ENCODE measurements at regions not wholly inside any gene's neighbourhood (a gene's known extent, or its start where the extent isn't known, plus 50 kb on each side); places are given as distances from the start of the nearest gene placed in this dataset.

GRCh38 chr5:24389968-24390367 lies 254.8 kb downstream of the CDH10 start:
- Histone ChIP-seq H3K4me1 (ENCODE audit: control insufficient read depth in 5 of 5, insufficient read depth in 5 of 5, low read length in 5 of 5) (no peaks in the 10 kb centered on the region), H3K36me3 (ENCODE audit: control insufficient read depth in 4 of 4, insufficient read depth in 4 of 4, low read length in 4 of 4) (no peaks in the 10 kb centered on the region), H3K27me3 (ENCODE audit: control insufficient read depth in 3 of 3, insufficient read depth in 3 of 3, low read length in 2 of 3) (no peaks in the 10 kb centered on the region), H3K9ac (ENCODE audit: insufficient read depth in 1 of 2, low read length in 2 of 2) (no peak overlapping the region), H3K4me3 (no peak overlapping the region), H3K27ac (ENCODE audit: low read depth in 1 of 2, low read length in 1 of 2) (no peak overlapping the region), H3K9me3 (ENCODE audit: control insufficient read depth in 4 of 4, insufficient read depth in 3 of 4, low read length in 3 of 4) (peaks cover 0 to 5% (median 2%) of the 10 kb centered on the region in 4 donors)
- TF ChIP-seq, protein P1, sequence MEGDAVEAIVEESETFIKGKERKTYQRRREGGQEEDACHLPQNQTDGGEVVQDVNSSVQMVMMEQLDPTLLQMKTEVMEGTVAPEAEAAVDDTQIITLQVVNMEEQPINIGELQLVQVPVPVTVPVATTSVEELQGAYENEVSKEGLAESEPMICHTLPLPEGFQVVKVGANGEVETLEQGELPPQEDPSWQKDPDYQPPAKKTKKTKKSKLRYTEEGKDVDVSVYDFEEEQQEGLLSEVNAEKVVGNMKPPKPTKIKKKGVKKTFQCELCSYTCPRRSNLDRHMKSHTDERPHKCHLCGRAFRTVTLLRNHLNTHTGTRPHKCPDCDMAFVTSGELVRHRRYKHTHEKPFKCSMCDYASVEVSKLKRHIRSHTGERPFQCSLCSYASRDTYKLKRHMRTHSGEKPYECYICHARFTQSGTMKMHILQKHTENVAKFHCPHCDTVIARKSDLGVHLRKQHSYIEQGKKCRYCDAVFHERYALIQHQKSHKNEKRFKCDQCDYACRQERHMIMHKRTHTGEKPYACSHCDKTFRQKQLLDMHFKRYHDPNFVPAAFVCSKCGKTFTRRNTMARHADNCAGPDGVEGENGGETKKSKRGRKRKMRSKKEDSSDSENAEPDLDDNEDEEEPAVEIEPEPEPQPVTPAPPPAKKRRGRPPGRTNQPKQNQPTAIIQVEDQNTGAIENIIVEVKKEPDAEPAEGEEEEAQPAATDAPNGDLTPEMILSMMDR (IDR thresholded peaks at IDR 0.05; ENCODE audit: control extremely low read depth, extremely low read depth) = no peak
- ATAC-seq (ENCODE audit: insufficient read depth, low FRiP score) (no peak), DNase-seq (no peak)
- 91 to 98% methylated on average over 4 of the region's 4 CpGs for WGBS, 2 donors

DNA sequence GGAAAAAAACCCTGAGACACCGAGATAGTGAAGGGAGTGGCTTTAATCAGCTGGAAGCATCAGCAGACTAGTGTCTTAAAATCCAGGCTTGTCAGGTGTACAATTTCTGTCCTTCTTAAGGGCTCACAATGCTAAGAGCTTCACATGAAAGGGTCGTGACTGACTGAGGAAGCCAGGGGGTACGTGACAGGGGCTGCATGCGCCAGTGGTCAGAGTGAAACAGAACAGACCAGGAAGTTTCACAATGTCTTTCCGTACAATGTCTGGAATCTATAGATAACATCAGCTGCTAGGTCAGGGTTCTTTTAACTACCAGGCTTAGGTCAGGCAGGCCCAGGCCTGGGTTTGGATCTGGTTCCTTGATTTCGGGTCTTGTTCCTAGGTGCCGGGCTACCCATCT lies 253.0 kb downstream of the CDH10 start:
- no peak overlapping the region for H3K4me3 ChIP-seq
- ATAC-seq (ENCODE audit: insufficient read depth, low FRiP score) = no peak
- H3K27ac ChIP-seq (ENCODE audit: low read depth in 1 of 2, low read length in 1 of 2) = no peak overlapping the region

GRCh38 chr5:24397601-24398000 lies 247.2 kb downstream of the CDH10 start:
- H3K9ac ChIP-seq (ENCODE audit: insufficient read depth in 1 of 2, low read length in 2 of 2) = no peak overlapping the region
- H3K4me1 ChIP-seq (ENCODE audit: control insufficient read depth in 5 of 5, insufficient read depth in 5 of 5, low read length in 5 of 5) = no peaks in the 10 kb centered on the region
- WGBS, 2 donors = 87% methylated on average over 6 of the region's 6 CpGs
- no peak for DNase-seq
- no peak for ATAC-seq (ENCODE audit: insufficient read depth, low FRiP score)
- H3K9me3 ChIP-seq (ENCODE audit: control insufficient read depth in 4 of 4, insufficient read depth in 3 of 4, low read length in 3 of 4) = peaks cover 0 to 8% (median 3%) of the 10 kb centered on the region in 4 donors
- TF ChIP-seq, protein P1 (IDR thresholded peaks at IDR 0.05; ENCODE audit: control extremely low read depth, extremely low read depth) = no peak
- no peaks in the 10 kb centered on the region for H3K36me3 ChIP-seq (ENCODE audit: control insufficient read depth in 4 of 4, insufficient read depth in 4 of 4, low read length in 4 of 4)
- H3K4me3 ChIP-seq = no peak overlapping the region
- no peak overlapping the region for H3K27ac ChIP-seq (ENCODE audit: low read depth in 1 of 2, low read length in 1 of 2)
- no peaks in the 10 kb centered on the region for H3K27me3 ChIP-seq (ENCODE audit: control insufficient read depth in 3 of 3, insufficient read depth in 3 of 3, low read length in 2 of 3)

More for the DNA sequence above, 253.0 kb downstream of the CDH10 start:
- Histone ChIP-seq H3K36me3 (ENCODE audit: control insufficient read depth in 4 of 4, insufficient read depth in 4 of 4, low read length in 4 of 4) (no peaks in the 10 kb centered on the region), H3K9me3 (ENCODE audit: control insufficient read depth in 4 of 4, insufficient read depth in 3 of 4, low read length in 3 of 4) (peaks cover 0 to 5% (median 2%) of the 10 kb centered on the region in 4 donors), H3K9ac (ENCODE audit: insufficient read depth in 1 of 2, low read length in 2 of 2) (no peak overlapping the region), H3K27me3 (ENCODE audit: control insufficient read depth in 3 of 3, insufficient read depth in 3 of 3, low read length in 2 of 3) (no peaks in the 10 kb centered on the region), H3K4me1 (ENCODE audit: control insufficient read depth in 5 of 5, insufficient read depth in 5 of 5, low read length in 5 of 5) (no peaks in the 10 kb centered on the region)
- no peak for DNase-seq
- 61 to 71% methylated on average over 7 of the region's 7 CpGs for WGBS, 2 donors
- TF ChIP-seq, protein P1 (IDR thresholded peaks at IDR 0.05; ENCODE audit: control extremely low read depth, extremely low read depth) = no peak

GRCh38 chr5:24401773-24402172 lies 243.0 kb downstream of the CDH10 start:
- Histone ChIP-seq H3K9ac (ENCODE audit: insufficient read depth in 1 of 2, low read length in 2 of 2) (no peak overlapping the region), H3K27ac (ENCODE audit: low read depth in 1 of 2, low read length in 1 of 2) (no peak overlapping the region), H3K4me3 (no peak overlapping the region), H3K4me1 (ENCODE audit: control insufficient read depth in 5 of 5, insufficient read depth in 5 of 5, low read length in 5 of 5) (peaks cover 0 to 6% (median 0%) of the 10 kb centered on the region in 5 donors), H3K36me3 (ENCODE audit: control insufficient read depth in 4 of 4, insufficient read depth in 4 of 4, low read length in 4 of 4) (no peaks in the 10 kb centered on the region), H3K9me3 (ENCODE audit: control insufficient read depth in 4 of 4, insufficient read depth in 3 of 4, low read length in 3 of 4) (peaks cover 0 to 5% (median 3%) of the 10 kb centered on the region in 4 donors), H3K27me3 (ENCODE audit: control insufficient read depth in 3 of 3, insufficient read depth in 3 of 3, low read length in 2 of 3) (no peaks in the 10 kb centered on the region)
- TF ChIP-seq, protein P1 (IDR thresholded peaks at IDR 0.05; ENCODE audit: control extremely low read depth, extremely low read depth) = no peak
- WGBS, 2 donors = 40 to 42% methylated on average over 3 of the region's 3 CpGs
- ATAC-seq (ENCODE audit: insufficient read depth, low FRiP score) (no peak), DNase-seq (no peak)
